CD14-positive monocyte (primary cell): ENCODE measurements at regions not wholly inside any gene's neighbourhood (a gene's known extent, or its start where the extent isn't known, plus 50 kb on each side); places are given as distances from the start of the nearest gene placed in this dataset.

Experiments
- DNase-seq, 3 donors: peaks; one replicate each; pipeline ENCODE4 v3.0.0-alpha.2; 2011 to 2022
- H2AFZ ChIP-seq: 2 replicates; pipeline ENCODE4 v1.6.0; 2012; ENCODE audit warnings: mild to moderate bottlenecking, low read depth, low read length, inconsistent platforms; ENCODE audit not compliant: insufficient read depth, poor library complexity, severe bottlenecking
- H3K27ac ChIP-seq, 2 donors: 1 replicate in 1 of 2; 2 replicates in 1 of 2; pipeline ENCODE4 v1.5.1; 2012 to 2013; ENCODE audit warnings: low read length in 2 of 2, control low read depth in 1 of 2, inconsistent platforms in 1 of 2, low read depth in 1 of 2, mild to moderate bottlenecking in 1 of 2
- H3K27me3 ChIP-seq, 2 donors: one replicate each; pipeline versions ENCODE4 v1.6.0 to v1.6.1; 2011 to 2013; ENCODE audit warnings: low read length in 2 of 2; ENCODE audit not compliant: control insufficient read depth in 2 of 2, insufficient read depth in 2 of 2
- H3K36me3 ChIP-seq, 2 donors: replicated peaks in 1 of 2; 1 replicate in 1 of 2; 2 replicates in 1 of 2; pipeline versions ENCODE4 v1.5.1 to v1.6.1; 2012 to 2013; ENCODE audit warnings: low read length in 2 of 2, control low read depth in 1 of 2, inconsistent platforms in 1 of 2, mild to moderate bottlenecking in 1 of 2; ENCODE audit not compliant: insufficient read depth in 2 of 2, control insufficient read depth in 1 of 2
- H3K4me1 ChIP-seq, 2 donors: 1 replicate in 1 of 2; 2 replicates in 1 of 2; pipeline versions ENCODE4 v1.5.1 to v1.6.1; 2012 to 2013; ENCODE audit warnings: low read length in 2 of 2, control low read depth in 1 of 2, inconsistent platforms in 1 of 2, mild to moderate bottlenecking in 1 of 2, moderate library complexity in 1 of 2; ENCODE audit not compliant: insufficient read depth in 2 of 2, control insufficient read depth in 1 of 2
- H3K4me2 ChIP-seq: replicated peaks from 2 replicates; pipeline ENCODE3; 2012; ENCODE audit warnings: low read length, moderate library complexity, mild to moderate bottlenecking; ENCODE audit not compliant: poor library complexity, severe bottlenecking; ENCODE audit errors: extremely low read depth
- H3K4me3 ChIP-seq, 3 experiments: fragments of 200-600 bp in 1 of 3; sonication (generic) in 1 of 3; replicated peaks in 1 of 3; 1 replicate in 2 of 3; 2 replicates in 1 of 3; pipeline ENCODE4 v1.5.1; 2011 to 2013; ENCODE audit warnings: low read length in 3 of 3, mild to moderate bottlenecking in 3 of 3, control low read depth in 2 of 3, low read depth in 2 of 3, inconsistent platforms in 1 of 3, moderate library complexity in 1 of 3
- H3K79me2 ChIP-seq: 2 replicates; pipeline ENCODE4 v1.6.0; 2012; ENCODE audit warnings: mild to moderate bottlenecking, control low read depth, inconsistent platforms, low read length, moderate library complexity; ENCODE audit not compliant: insufficient read depth
- H3K9ac ChIP-seq: 2 replicates; pipeline ENCODE4 v1.6.0; 2017; ENCODE audit warnings: low read length, mild to moderate bottlenecking; ENCODE audit not compliant: insufficient read depth, poor library complexity, severe bottlenecking
- H3K9me3 ChIP-seq, 2 donors: replicated peaks in 1 of 2; 1 replicate in 1 of 2; 2 replicates in 1 of 2; pipeline versions ENCODE4 v1.5.1 to v1.6.1; 2012 to 2013; ENCODE audit warnings: low read length in 2 of 2, control low read depth in 1 of 2; ENCODE audit not compliant: control insufficient read depth in 1 of 2, insufficient read depth in 1 of 2
- H4K20me1 ChIP-seq: 2 replicates; pipeline ENCODE4 v1.6.0; 2012; ENCODE audit warnings: mild to moderate bottlenecking, low read length, control low read depth, moderate library complexity; ENCODE audit not compliant: insufficient read depth
- H3K27ac Mint-ChIP-seq, 7 donors: one replicate each; pipeline ENCODE4 v1.8.0; 2020; ENCODE audit warnings: mild to moderate bottlenecking in 7 of 7, mixed read lengths in 7 of 7, moderate library complexity in 6 of 7, inconsistent platforms in 2 of 7
- H3K27me3 Mint-ChIP-seq, 3 donors: one replicate each; pipeline ENCODE4 v1.8.0; 2021 to 2022; ENCODE audit warnings: low read depth in 3 of 3, mild to moderate bottlenecking in 3 of 3, mixed read lengths in 3 of 3, moderate library complexity in 3 of 3, inconsistent platforms in 1 of 3
- H3K36me3 Mint-ChIP-seq, 2 donors: one replicate each; pipeline ENCODE4 v1.8.0; 2020; ENCODE audit warnings: mixed read lengths in 2 of 2, inconsistent platforms in 1 of 2, mild to moderate bottlenecking in 1 of 2
- H3K4me1 Mint-ChIP-seq: one replicate; pipeline ENCODE4 v1.8.0; 2020; ENCODE audit warnings: mild to moderate bottlenecking, mixed read lengths
- H3K4me3 Mint-ChIP-seq, 2 donors: one replicate each; pipeline ENCODE4 v1.8.0; 2020; ENCODE audit warnings: mild to moderate bottlenecking in 2 of 2, mixed read lengths in 2 of 2, moderate library complexity in 1 of 2
- H3K9me3 Mint-ChIP-seq, 7 donors: one replicate each; pipeline ENCODE4 v1.8.0; 2020 to 2022; ENCODE audit warnings: mixed read lengths in 7 of 7, mild to moderate bottlenecking in 6 of 7, moderate library complexity in 6 of 7, inconsistent platforms in 2 of 7
- CTCF ChIP-seq: fragments of 200-600 bp; IDR thresholded peaks from one replicate; pipeline ENCODE4 v1.8.0; 2022; ENCODE audit warnings: antibody characterized with exemption, mild to moderate bottlenecking
- WGBS: methylation state at CpG from one replicate; pipeline ENCODE4 v1.1.5; 2013; ENCODE audit warnings: missing lambda C conversion rate; ENCODE audit not compliant: insufficient coverage; 5-methylcytosine and 5-hydroxymethylcytosine counted together
- intact Hi-C, 2 donors: fragments of 100-400 bp; cut with micrococcal nuclease; formaldehyde crosslinking; loops; one replicate each; pipeline versions ENCODE4 v1.15.0 to v1.15.1; 2023

GRCh38 chr9:87275047-87275725 lies 222.5 kb upstream of the DAPK1 start:
- Mint-ChIP-seq H3K36me3 (no peaks in the 10 kb centered on the region), H3K27me3 (peaks cover 0 to 9% (median 2%) of the 10 kb centered on the region in 3 donors), H3K4me3 (no peak overlapping the region), H3K4me1 (no peaks in the 10 kb centered on the region), H3K9me3 (peaks cover 0 to 3% (median 0%) of the 10 kb centered on the region in 7 donors), H3K27ac (peak overlapping the region in 1 of 7 donors; percentile 28)
- WGBS, result 70% methylated on average over 7 of the region's 9 CpGs
- Histone ChIP-seq H3K27me3 (peaks cover 0 to 2% of the 10 kb centered on the region in 2 donors), H3K4me1 (no peaks in the 10 kb centered on the region), H3K9ac (no peak overlapping the region), H3K27ac (no peak overlapping the region), H3K36me3 (no peaks in the 10 kb centered on the region), H3K4me3 (no peak overlapping the region), H3K9me3 (no peaks in the 10 kb centered on the region), H4K20me1 (no peaks in the 10 kb centered on the region), H3K4me2 (no peak overlapping the region), H3K79me2 (no peaks in the 10 kb centered on the region), H2AFZ (no peak overlapping the region)
- intact Hi-C loops, result no loop called here
- no peak for DNase-seq
- no peak for TF ChIP-seq CTCF

- Mint-ChIP-seq H3K4me1 (no peaks in the 10 kb centered on the region), H3K27me3 (peaks cover 0 to 3% (median 1%) of the 10 kb centered on the region in 3 donors), H3K36me3 (no peaks in the 10 kb centered on the region), H3K9me3 (peaks cover 0 to 3% (median 0%) of the 10 kb centered on the region in 7 donors), H3K27ac (no peak overlapping the region), H3K4me3 (no peak overlapping the region)
- Histone ChIP-seq H3K9ac (no peak overlapping the region), H3K9me3 (no peaks in the 10 kb centered on the region), H4K20me1 (no peaks in the 10 kb centered on the region), H3K27ac (no peak overlapping the region), H3K36me3 (no peaks in the 10 kb centered on the region), H3K27me3 (peaks cover 0 to 2% of the 10 kb centered on the region in 2 donors), H3K4me1 (no peaks in the 10 kb centered on the region), H3K4me2 (no peak overlapping the region), H3K4me3 (no peak overlapping the region), H3K79me2 (no peaks in the 10 kb centered on the region), H2AFZ (no peak overlapping the region)
- no peak for DNase-seq
- TF ChIP-seq CTCF, result no peak
- intact Hi-C loops, result no loop called here
- no CpG with 5 or more reads among the region's 8 CpGs for WGBS
These were observed 221.3 kb upstream of the DAPK1 start for GRCh38 chr9:87276327-87276841.
